Neural cell (in vitro differentiated cells): ENCODE measurements at regions not wholly inside any gene's neighbourhood (a gene's known extent, or its start where the extent isn't known, plus 50 kb on each side); places are given as distances from the start of the nearest gene placed in this dataset.

ENCODE experiments used
- EZH2 ChIP-seq: fragments of 200-600, 300-800 bp; shearing (Covaris generic), sonication (generic); IDR thresholded peaks from 2 replicates; pipeline ENCODE4 v1.6.1; 2014; ENCODE audit warnings: antibody characterized with exemption, low read length, borderline replicate concordance, mild to moderate bottlenecking; ENCODE audit not compliant: insufficient read depth, poor library complexity, severe bottlenecking
- SMC3 ChIP-seq: fragments of 450-650 bp; conservative IDR thresholded peaks from 2 replicates; pipeline ENCODE4 v1.6.1; 2014; ENCODE audit warnings: antibody characterized with exemption, mild to moderate bottlenecking, moderate library complexity; ENCODE audit not compliant: poor library complexity
- TF ChIP-seq, protein P1 (sequence below): fragments of 450-650 bp; IDR thresholded peaks from 2 replicates; pipeline ENCODE4 v1.5.1; 2014; ENCODE audit warnings: antibody characterized with exemption, mild to moderate bottlenecking, moderate library complexity; ENCODE audit not compliant: poor library complexity, severe bottlenecking
- TF ChIP-seq, protein P2 (sequence below): IDR thresholded peaks from 2 replicates; pipeline ENCODE4 v1.6.1; 2012; ENCODE audit warnings: borderline replicate concordance

DNA sequence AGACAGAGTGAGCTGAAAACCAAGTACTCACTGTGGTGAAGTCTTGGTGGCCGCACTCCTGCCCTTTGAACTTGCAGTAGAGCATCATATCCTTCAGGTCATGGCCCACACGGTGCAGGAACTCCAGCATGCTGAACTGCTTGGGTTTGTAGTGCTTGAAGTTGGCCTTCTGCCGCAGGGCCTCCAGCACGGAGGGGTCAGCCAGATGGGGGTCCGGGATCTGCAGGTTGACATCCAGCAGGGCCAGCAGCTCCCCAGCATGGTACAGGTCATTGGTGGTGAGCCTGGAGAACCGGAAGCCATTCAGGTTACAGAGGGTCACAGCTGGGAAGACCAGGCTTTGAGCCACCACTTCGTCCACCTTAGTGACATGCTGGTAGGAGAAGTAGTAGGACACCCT lies 99.1 kb upstream of the CCL2 start:
- TF ChIP-seq, protein P1, sequence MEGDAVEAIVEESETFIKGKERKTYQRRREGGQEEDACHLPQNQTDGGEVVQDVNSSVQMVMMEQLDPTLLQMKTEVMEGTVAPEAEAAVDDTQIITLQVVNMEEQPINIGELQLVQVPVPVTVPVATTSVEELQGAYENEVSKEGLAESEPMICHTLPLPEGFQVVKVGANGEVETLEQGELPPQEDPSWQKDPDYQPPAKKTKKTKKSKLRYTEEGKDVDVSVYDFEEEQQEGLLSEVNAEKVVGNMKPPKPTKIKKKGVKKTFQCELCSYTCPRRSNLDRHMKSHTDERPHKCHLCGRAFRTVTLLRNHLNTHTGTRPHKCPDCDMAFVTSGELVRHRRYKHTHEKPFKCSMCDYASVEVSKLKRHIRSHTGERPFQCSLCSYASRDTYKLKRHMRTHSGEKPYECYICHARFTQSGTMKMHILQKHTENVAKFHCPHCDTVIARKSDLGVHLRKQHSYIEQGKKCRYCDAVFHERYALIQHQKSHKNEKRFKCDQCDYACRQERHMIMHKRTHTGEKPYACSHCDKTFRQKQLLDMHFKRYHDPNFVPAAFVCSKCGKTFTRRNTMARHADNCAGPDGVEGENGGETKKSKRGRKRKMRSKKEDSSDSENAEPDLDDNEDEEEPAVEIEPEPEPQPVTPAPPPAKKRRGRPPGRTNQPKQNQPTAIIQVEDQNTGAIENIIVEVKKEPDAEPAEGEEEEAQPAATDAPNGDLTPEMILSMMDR: no peak
- TF ChIP-seq SMC3: no peak
- no peak for TF ChIP-seq EZH2
- TF ChIP-seq, protein P2, sequence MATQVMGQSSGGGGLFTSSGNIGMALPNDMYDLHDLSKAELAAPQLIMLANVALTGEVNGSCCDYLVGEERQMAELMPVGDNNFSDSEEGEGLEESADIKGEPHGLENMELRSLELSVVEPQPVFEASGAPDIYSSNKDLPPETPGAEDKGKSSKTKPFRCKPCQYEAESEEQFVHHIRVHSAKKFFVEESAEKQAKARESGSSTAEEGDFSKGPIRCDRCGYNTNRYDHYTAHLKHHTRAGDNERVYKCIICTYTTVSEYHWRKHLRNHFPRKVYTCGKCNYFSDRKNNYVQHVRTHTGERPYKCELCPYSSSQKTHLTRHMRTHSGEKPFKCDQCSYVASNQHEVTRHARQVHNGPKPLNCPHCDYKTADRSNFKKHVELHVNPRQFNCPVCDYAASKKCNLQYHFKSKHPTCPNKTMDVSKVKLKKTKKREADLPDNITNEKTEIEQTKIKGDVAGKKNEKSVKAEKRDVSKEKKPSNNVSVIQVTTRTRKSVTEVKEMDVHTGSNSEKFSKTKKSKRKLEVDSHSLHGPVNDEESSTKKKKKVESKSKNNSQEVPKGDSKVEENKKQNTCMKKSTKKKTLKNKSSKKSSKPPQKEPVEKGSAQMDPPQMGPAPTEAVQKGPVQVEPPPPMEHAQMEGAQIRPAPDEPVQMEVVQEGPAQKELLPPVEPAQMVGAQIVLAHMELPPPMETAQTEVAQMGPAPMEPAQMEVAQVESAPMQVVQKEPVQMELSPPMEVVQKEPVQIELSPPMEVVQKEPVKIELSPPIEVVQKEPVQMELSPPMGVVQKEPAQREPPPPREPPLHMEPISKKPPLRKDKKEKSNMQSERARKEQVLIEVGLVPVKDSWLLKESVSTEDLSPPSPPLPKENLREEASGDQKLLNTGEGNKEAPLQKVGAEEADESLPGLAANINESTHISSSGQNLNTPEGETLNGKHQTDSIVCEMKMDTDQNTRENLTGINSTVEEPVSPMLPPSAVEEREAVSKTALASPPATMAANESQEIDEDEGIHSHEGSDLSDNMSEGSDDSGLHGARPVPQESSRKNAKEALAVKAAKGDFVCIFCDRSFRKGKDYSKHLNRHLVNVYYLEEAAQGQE: no peak
